Parathyroid adenoma (tissue), 2 donors: ENCODE measurements at regions not wholly inside any gene's neighbourhood (a gene's known extent, or its start where the extent isn't known, plus 50 kb on each side); places are given as distances from the start of the nearest gene placed in this dataset.

Experiments used
- H2AFZ ChIP-seq: fragments of 300-600 bp; sonication (generic); one replicate; pipeline ENCODE4 v1.7.0; 2017; ENCODE audit warnings: antibody characterized with exemption, mild to moderate bottlenecking
- H3K27ac ChIP-seq: fragments of 300-600 bp; sonication (generic); one replicate; pipeline ENCODE4 v1.7.0; 2017
- H3K27me3 ChIP-seq: fragments of 300-600 bp; sonication (generic); one replicate; pipeline ENCODE4 v1.7.0; 2017; ENCODE audit warnings: low read length; ENCODE audit not compliant: control insufficient read depth, insufficient read depth
- H3K36me3 ChIP-seq: fragments of 300-600 bp; sonication (generic); one replicate; pipeline ENCODE4 v1.7.0; 2017; ENCODE audit warnings: low read length; ENCODE audit not compliant: control insufficient read depth, insufficient read depth
- H3K4me1 ChIP-seq: fragments of 300-600 bp; sonication (generic); one replicate; pipeline ENCODE4 v1.7.0; 2017; ENCODE audit warnings: control low read depth
- H3K4me2 ChIP-seq: fragments of 300-600 bp; sonication (generic); one replicate; pipeline ENCODE4 v1.7.0; 2017; ENCODE audit warnings: low read length
- H3K4me3 ChIP-seq: fragments of 300-600 bp; sonication (generic); one replicate; pipeline ENCODE4 v1.7.0; 2017; ENCODE audit warnings: low read depth, low read length
- H3K79me2 ChIP-seq: fragments of 300-600 bp; sonication (generic); one replicate; pipeline ENCODE4 v1.7.0; 2017; ENCODE audit warnings: control low read depth
- H3K9ac ChIP-seq: fragments of 300-600 bp; sonication (generic); one replicate; pipeline ENCODE4 v1.7.0; 2017; ENCODE audit warnings: mild to moderate bottlenecking
- H3K9me3 ChIP-seq: fragments of 300-600 bp; sonication (generic); one replicate; pipeline ENCODE4 v1.7.0; 2017; ENCODE audit warnings: low read length; ENCODE audit not compliant: control insufficient read depth
- CTCF ChIP-seq: fragments of 300-600 bp; sonication (generic); IDR thresholded peaks from one replicate; pipeline ENCODE4 v1.7.0; 2017; ENCODE audit warnings: antibody characterized with exemption, mild to moderate bottlenecking
- donor health status: primary hyperparathyroidism.

- no peaks in the 10 kb centered on the region for H3K79me2 ChIP-seq
- no peak overlapping the region for H3K9ac ChIP-seq
- H3K4me1 ChIP-seq, result no peaks in the 10 kb centered on the region
- H2AFZ ChIP-seq, result no peak overlapping the region
- no peak overlapping the region for H3K4me2 ChIP-seq
- no peak overlapping the region for H3K4me3 ChIP-seq
- TF ChIP-seq CTCF, result no peak
- H3K27ac ChIP-seq, result no peak overlapping the region
- H3K9me3 ChIP-seq, result no peaks in the 10 kb centered on the region
- H3K36me3 ChIP-seq, result no peaks in the 10 kb centered on the region
- H3K27me3 ChIP-seq, result no peaks in the 10 kb centered on the region
These were observed 495.1 kb upstream of the SGO1 start for GRCh38 chr3:20680990-20681628.

GRCh38 chr3:20673866-20674265 lies 487.9 kb upstream of the SGO1 start:
- Histone ChIP-seq H3K4me1 (no peaks in the 10 kb centered on the region), H3K9me3 (no peaks in the 10 kb centered on the region), H3K4me3 (no peak overlapping the region), H3K27ac (no peak overlapping the region), H3K9ac (no peak overlapping the region), H3K79me2 (no peaks in the 10 kb centered on the region), H3K4me2 (no peak overlapping the region), H2AFZ (no peak overlapping the region), H3K27me3 (no peaks in the 10 kb centered on the region), H3K36me3 (no peaks in the 10 kb centered on the region)
- TF ChIP-seq CTCF, result no peak

- no peak for TF ChIP-seq CTCF
- no peaks in the 10 kb centered on the region for H3K9me3 ChIP-seq
- H3K4me3 ChIP-seq, result no peak overlapping the region
- no peak overlapping the region for H3K9ac ChIP-seq
- H3K27ac ChIP-seq, result no peak overlapping the region
- no peaks in the 10 kb centered on the region for H3K79me2 ChIP-seq
- H3K4me2 ChIP-seq, result no peak overlapping the region
- no peak overlapping the region for H2AFZ ChIP-seq
- H3K27me3 ChIP-seq, result no peaks in the 10 kb centered on the region
- no peaks in the 10 kb centered on the region for H3K4me1 ChIP-seq
- no peaks in the 10 kb centered on the region for H3K36me3 ChIP-seq
These were observed 483.7 kb upstream of the SGO1 start for GRCh38 chr3:20669675-20670074.

GRCh38 chr3:20669184-20669583 lies 483.2 kb upstream of the SGO1 start:
- no peaks in the 10 kb centered on the region for H3K9me3 ChIP-seq
- H2AFZ ChIP-seq, result no peak overlapping the region
- TF ChIP-seq CTCF, result no peak
- H3K27me3 ChIP-seq, result no peaks in the 10 kb centered on the region
- H3K79me2 ChIP-seq, result no peaks in the 10 kb centered on the region
- no peaks in the 10 kb centered on the region for H3K4me1 ChIP-seq
- no peak overlapping the region for H3K4me2 ChIP-seq
- no peak overlapping the region for H3K27ac ChIP-seq
- H3K4me3 ChIP-seq, result no peak overlapping the region
- no peak overlapping the region for H3K9ac ChIP-seq
- no peaks in the 10 kb centered on the region for H3K36me3 ChIP-seq

GRCh38 chr3:20668411-20668810 lies 482.4 kb upstream of the SGO1 start:
- Histone ChIP-seq H3K79me2 (no peaks in the 10 kb centered on the region), H3K9ac (no peak overlapping the region), H3K4me3 (no peak overlapping the region), H3K4me1 (no peaks in the 10 kb centered on the region), H3K27ac (no peak overlapping the region), H3K27me3 (no peaks in the 10 kb centered on the region), H3K36me3 (no peaks in the 10 kb centered on the region), H2AFZ (no peak overlapping the region), H3K9me3 (no peaks in the 10 kb centered on the region), H3K4me2 (no peak overlapping the region)
- no peak for TF ChIP-seq CTCF
